Skeletal muscle satellite cell (primary cell): ENCODE measurements at regions not wholly inside any gene's neighbourhood (a gene's known extent, or its start where the extent isn't known, plus 50 kb on each side); places are given as distances from the start of the nearest gene placed in this dataset.

Source experiments
- H3K27me3 ChIP-seq: 2 replicates; pipeline ENCODE4 v1.7.0; 2013; ENCODE audit warnings: low read length; ENCODE audit not compliant: control insufficient read depth, insufficient read depth
- H3K36me3 ChIP-seq: 2 replicates; pipeline ENCODE4 v1.7.0; 2013; ENCODE audit warnings: mild to moderate bottlenecking, control low read depth, low read length; ENCODE audit not compliant: insufficient read depth
- H3K4me1 ChIP-seq: 2 replicates; pipeline ENCODE4 v1.7.0; 2013; ENCODE audit warnings: low read length; ENCODE audit not compliant: control insufficient read depth, insufficient read depth
- H3K4me2 ChIP-seq: 2 replicates; pipeline ENCODE4 v1.7.0; 2013; ENCODE audit warnings: mild to moderate bottlenecking, low read length
- H3K4me3 ChIP-seq: 2 replicates; pipeline ENCODE4 v1.7.0; 2013; ENCODE audit warnings: low read length
- H3K9ac ChIP-seq: 2 replicates; pipeline ENCODE4 v1.7.0; 2013; ENCODE audit warnings: mild to moderate bottlenecking, low read depth, low read length, moderate library complexity
- H3K9me3 ChIP-seq: replicated peaks from 2 replicates; pipeline ENCODE4 v1.7.0; 2013; ENCODE audit warnings: mild to moderate bottlenecking, control low read depth, low read length

- H3K9me3 ChIP-seq: peaks cover 6% of the 10 kb centered on the region
- no peak overlapping the region for H3K4me3 ChIP-seq
- no peaks in the 10 kb centered on the region for H3K36me3 ChIP-seq
- H3K4me1 ChIP-seq: no peaks in the 10 kb centered on the region
- H3K27me3 ChIP-seq: no peaks in the 10 kb centered on the region
- no peak overlapping the region for H3K9ac ChIP-seq
- no peak overlapping the region for H3K4me2 ChIP-seq
Measured at GRCh38 chr2:129645335-129645734, 334.1 kb upstream of the RAB6C start.

GRCh38 chr2:129646107-129646506 is 333.4 kb upstream of the RAB6C start:
- no peak overlapping the region for H3K9ac ChIP-seq
- H3K4me2 ChIP-seq: no peak overlapping the region
- H3K36me3 ChIP-seq: no peaks in the 10 kb centered on the region
- peaks cover 6% of the 10 kb centered on the region for H3K9me3 ChIP-seq
- no peak overlapping the region for H3K4me3 ChIP-seq
- H3K27me3 ChIP-seq: no peaks in the 10 kb centered on the region
- H3K4me1 ChIP-seq: no peaks in the 10 kb centered on the region

GRCh38 chr2:129653246-129653645 is 326.2 kb upstream of the RAB6C start:
- Histone ChIP-seq H3K4me2 (no peak overlapping the region), H3K36me3 (no peaks in the 10 kb centered on the region), H3K27me3 (no peaks in the 10 kb centered on the region), H3K4me3 (no peak overlapping the region), H3K9me3 (peaks cover 2% of the 10 kb centered on the region), H3K4me1 (no peaks in the 10 kb centered on the region), H3K9ac (no peak overlapping the region)

- no peaks in the 10 kb centered on the region for H3K36me3 ChIP-seq
- no peaks in the 10 kb centered on the region for H3K4me1 ChIP-seq
- H3K4me2 ChIP-seq: no peak overlapping the region
- H3K9ac ChIP-seq: no peak overlapping the region
- H3K27me3 ChIP-seq: no peaks in the 10 kb centered on the region
- no peaks in the 10 kb centered on the region for H3K9me3 ChIP-seq
- no peak overlapping the region for H3K4me3 ChIP-seq
Measured at GRCh38 chr2:129654331-129654730, 325.1 kb upstream of the RAB6C start.

- H3K4me3 ChIP-seq: no peak overlapping the region
- no peaks in the 10 kb centered on the region for H3K9me3 ChIP-seq
- H3K27me3 ChIP-seq: no peaks in the 10 kb centered on the region
- H3K4me1 ChIP-seq: no peaks in the 10 kb centered on the region
- H3K36me3 ChIP-seq: no peaks in the 10 kb centered on the region
- H3K4me2 ChIP-seq: no peak overlapping the region
- H3K9ac ChIP-seq: no peak overlapping the region
Measured at GRCh38 chr2:129656081-129656598, 323.3 kb upstream of the RAB6C start.

- H3K4me1 ChIP-seq: no peaks in the 10 kb centered on the region
- H3K4me3 ChIP-seq: no peak overlapping the region
- H3K9me3 ChIP-seq: no peaks in the 10 kb centered on the region
- no peaks in the 10 kb centered on the region for H3K27me3 ChIP-seq
- H3K9ac ChIP-seq: no peak overlapping the region
- no peaks in the 10 kb centered on the region for H3K36me3 ChIP-seq
- H3K4me2 ChIP-seq: no peak overlapping the region
Measured at GRCh38 chr2:129658430-129658829, 321.0 kb upstream of the RAB6C start.

GRCh38 chr2:129661935-129662334 is 317.5 kb upstream of the RAB6C start:
- H3K9ac ChIP-seq: no peak overlapping the region

GRCh38 chr2:129667577-129667976 is 311.9 kb upstream of the RAB6C start:
- no peaks in the 10 kb centered on the region for H3K4me1 ChIP-seq
- no peak overlapping the region for H3K4me3 ChIP-seq

More at GRCh38 chr2:129661935-129662334, 317.5 kb upstream of the RAB6C start:
- Histone ChIP-seq H3K27me3 (no peaks in the 10 kb centered on the region), H3K9me3 (no peaks in the 10 kb centered on the region), H3K36me3 (no peaks in the 10 kb centered on the region), H3K4me1 (no peaks in the 10 kb centered on the region), H3K4me2 (no peak overlapping the region), H3K4me3 (no peak overlapping the region)

GRCh38 chr2:129672521-129672920 is 306.9 kb upstream of the RAB6C start:
- Histone ChIP-seq H3K4me2 (no peak overlapping the region), H3K4me1 (no peaks in the 10 kb centered on the region), H3K4me3 (no peak overlapping the region), H3K9ac (no peak overlapping the region), H3K9me3 (no peaks in the 10 kb centered on the region), H3K27me3 (no peaks in the 10 kb centered on the region), H3K36me3 (no peaks in the 10 kb centered on the region)

More at GRCh38 chr2:129667577-129667976, 311.9 kb upstream of the RAB6C start:
- no peaks in the 10 kb centered on the region for H3K27me3 ChIP-seq
- no peaks in the 10 kb centered on the region for H3K36me3 ChIP-seq
- no peak overlapping the region for H3K9ac ChIP-seq
- no peak overlapping the region for H3K4me2 ChIP-seq
- H3K9me3 ChIP-seq: no peaks in the 10 kb centered on the region

GRCh38 chr2:129673234-129673633 is 306.2 kb upstream of the RAB6C start:
- Histone ChIP-seq H3K36me3 (no peaks in the 10 kb centered on the region), H3K9ac (no peak overlapping the region), H3K4me2 (no peak overlapping the region), H3K4me1 (no peaks in the 10 kb centered on the region), H3K4me3 (no peak overlapping the region), H3K9me3 (peaks cover 3% of the 10 kb centered on the region), H3K27me3 (no peaks in the 10 kb centered on the region)

- Histone ChIP-seq H3K9ac (no peak overlapping the region), H3K9me3 (peaks cover 8% of the 10 kb centered on the region), H3K27me3 (no peaks in the 10 kb centered on the region), H3K4me2 (no peak overlapping the region), H3K4me1 (no peaks in the 10 kb centered on the region), H3K36me3 (no peaks in the 10 kb centered on the region), H3K4me3 (no peak overlapping the region)
Measured at GRCh38 chr2:129673847-129674711, 305.4 kb upstream of the RAB6C start.

- peaks cover 12% of the 10 kb centered on the region for H3K9me3 ChIP-seq
- no peak overlapping the region for H3K4me2 ChIP-seq
- H3K27me3 ChIP-seq: no peaks in the 10 kb centered on the region
- no peaks in the 10 kb centered on the region for H3K4me1 ChIP-seq
- no peaks in the 10 kb centered on the region for H3K36me3 ChIP-seq
- H3K4me3 ChIP-seq: no peak overlapping the region
- no peak overlapping the region for H3K9ac ChIP-seq
Measured at GRCh38 chr2:129678751-129679150, 300.7 kb upstream of the RAB6C start.
